NCI-H2107 treated with DMSO at 0.1 percent for 48 hours (cell line): ENCODE measurements at regions not wholly inside any gene's neighbourhood (a gene's known extent, or its start where the extent isn't known, plus 50 kb on each side); places are given as distances from the start of the nearest gene placed in this dataset.
A peak's percentile ranks its signal among the peaks of the same experiment; 100 is the strongest.
"Not testable (repeated sequence)": the region's sequence is repeated elsewhere in the genome, so short reads cannot be mapped to it uniquely, and the experiment has no call there.

Source experiments
- DNase-seq: peaks from one replicate; lab custom pipeline; 2025; ENCODE audit not compliant: unreplicated experiment; lab: John Stamatoyannopoulos, UW

GRCh38 chrX:121639781-121640180, 592.4 kb downstream of the GLUD2 start:
- DNase-seq: no peak

- DNase-seq: no peak
Observed at GRCh38 chrX:121641560-121641959, 594.1 kb downstream of the GLUD2 start.

GRCh38 chrX:121642415-121642814, 595.0 kb downstream of the GLUD2 start:
- no peak for DNase-seq

GRCh38 chrX:121649417-121649816, 602.0 kb downstream of the GLUD2 start:
- DNase-seq: no peak

GRCh38 chrX:121655276-121655675, 607.9 kb downstream of the GLUD2 start:
- no peak for DNase-seq

- DNase-seq: no peak
Observed at GRCh38 chrX:121666171-121666570, 618.8 kb downstream of the GLUD2 start.

- no peak for DNase-seq
Observed at GRCh38 chrX:121671649-121672048, 624.2 kb downstream of the GLUD2 start.

- not testable (repeated sequence) for DNase-seq
Observed at GRCh38 chrX:121709236-121709635, 661.8 kb downstream of the GLUD2 start.

- DNase-seq: no peak
Observed at GRCh38 chrX:121733514-121733913, 686.1 kb downstream of the GLUD2 start.

- DNase-seq: no peak
Observed at GRCh38 chrX:121746105-121746504, 698.7 kb downstream of the GLUD2 start.

GRCh38 chrX:121753602-121754001, 706.2 kb downstream of the GLUD2 start:
- not testable (repeated sequence) for DNase-seq

GRCh38 chrX:121754301-121754700, 706.9 kb downstream of the GLUD2 start:
- no peak for DNase-seq

GRCh38 chrX:121755541-121755940, 708.1 kb downstream of the GLUD2 start:
- no peak for DNase-seq

GRCh38 chrX:121761845-121762244, 714.4 kb downstream of the GLUD2 start:
- no peak for DNase-seq

- no peak for DNase-seq
Observed at GRCh38 chrX:121763671-121764070, 716.3 kb downstream of the GLUD2 start.

GRCh38 chrX:121768210-121768609, 720.8 kb downstream of the GLUD2 start:
- not testable (repeated sequence) for DNase-seq

- no peak for DNase-seq
Observed at GRCh38 chrX:121781991-121782390, 734.6 kb downstream of the GLUD2 start.

GRCh38 chrX:121782544-121782943, 735.1 kb downstream of the GLUD2 start:
- no peak for DNase-seq

- no peak for DNase-seq
Observed at GRCh38 chrX:121782976-121783375, 735.6 kb downstream of the GLUD2 start.

GRCh38 chrX:121802881-121803412, 755.5 kb downstream of the GLUD2 start:
- DNase-seq: peak; percentile 8

- no peak for DNase-seq
Observed at GRCh38 chrX:121823406-121823805, 776.0 kb downstream of the GLUD2 start.

GRCh38 chrX:121831601-121832000, 784.2 kb downstream of the GLUD2 start:
- no peak for DNase-seq

- DNase-seq: no peak
Observed at GRCh38 chrX:121832446-121832845, 785.0 kb downstream of the GLUD2 start.

GRCh38 chrX:121836000-121836399, 788.6 kb downstream of the GLUD2 start:
- no peak for DNase-seq
